ENCODE measurements at regions not wholly inside any gene's neighbourhood (a gene's known extent, or its start where the extent isn't known, plus 50 kb on each side); places are given as distances from the start of the nearest gene placed in this dataset.

DNA sequence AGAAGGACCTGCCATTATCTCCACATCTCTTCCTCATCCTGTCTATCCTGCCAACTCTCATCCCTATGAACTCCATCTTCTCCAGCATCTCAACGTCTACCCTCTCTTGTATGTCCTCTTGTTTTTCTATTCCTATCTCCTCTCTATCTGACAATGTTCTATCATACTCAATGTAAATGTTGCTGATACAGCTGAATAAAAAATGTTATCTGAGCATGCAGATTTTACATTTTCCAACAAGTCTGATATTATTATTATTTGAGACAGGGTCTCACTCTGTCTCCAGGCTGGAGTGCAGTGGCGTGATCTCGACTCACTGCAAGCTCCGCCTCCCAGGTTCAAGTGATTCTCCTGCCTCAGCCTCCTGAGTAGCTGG lies 56.0 kb upstream of the RAI14 start:
- H3K4me1 ChIP-seq, result peaks cover 0 to 18% (median 6%) of the 10 kb centered on the region in 9 donors
- 96% methylated on average over 4 of the region's 4 CpGs for WGBS, 2 donors
- H3K27ac ChIP-seq, result no peak overlapping the region
- intact Hi-C loops (cut with DNase I), result no loop called here
- no peak overlapping the region for H3K4me3 ChIP-seq
- TF ChIP-seq, protein P1, sequence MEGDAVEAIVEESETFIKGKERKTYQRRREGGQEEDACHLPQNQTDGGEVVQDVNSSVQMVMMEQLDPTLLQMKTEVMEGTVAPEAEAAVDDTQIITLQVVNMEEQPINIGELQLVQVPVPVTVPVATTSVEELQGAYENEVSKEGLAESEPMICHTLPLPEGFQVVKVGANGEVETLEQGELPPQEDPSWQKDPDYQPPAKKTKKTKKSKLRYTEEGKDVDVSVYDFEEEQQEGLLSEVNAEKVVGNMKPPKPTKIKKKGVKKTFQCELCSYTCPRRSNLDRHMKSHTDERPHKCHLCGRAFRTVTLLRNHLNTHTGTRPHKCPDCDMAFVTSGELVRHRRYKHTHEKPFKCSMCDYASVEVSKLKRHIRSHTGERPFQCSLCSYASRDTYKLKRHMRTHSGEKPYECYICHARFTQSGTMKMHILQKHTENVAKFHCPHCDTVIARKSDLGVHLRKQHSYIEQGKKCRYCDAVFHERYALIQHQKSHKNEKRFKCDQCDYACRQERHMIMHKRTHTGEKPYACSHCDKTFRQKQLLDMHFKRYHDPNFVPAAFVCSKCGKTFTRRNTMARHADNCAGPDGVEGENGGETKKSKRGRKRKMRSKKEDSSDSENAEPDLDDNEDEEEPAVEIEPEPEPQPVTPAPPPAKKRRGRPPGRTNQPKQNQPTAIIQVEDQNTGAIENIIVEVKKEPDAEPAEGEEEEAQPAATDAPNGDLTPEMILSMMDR (IDR thresholded peaks at IDR 0.05), result no peak
- no peaks in the 10 kb centered on the region for H3K36me3 ChIP-seq
- no peak for ATAC-seq
- no peak for DNase-seq
- H3K27me3 ChIP-seq, result no peaks in the 10 kb centered on the region
- H3K9me3 ChIP-seq, result no peaks in the 10 kb centered on the region

- Histone ChIP-seq H3K27ac (no peak overlapping the region), H3K27me3 (no peaks in the 10 kb centered on the region), H3K4me3 (no peak overlapping the region), H3K9me3 (no peaks in the 10 kb centered on the region), H3K36me3 (no peaks in the 10 kb centered on the region), H3K4me1 (peaks cover 0 to 8% (median 1%) of the 10 kb centered on the region in 9 donors)
- TF ChIP-seq, protein P1 (IDR thresholded peaks at IDR 0.05), result no peak
- WGBS, 2 donors, result 99 to 100% methylated on average over 2 of the region's 2 CpGs
- intact Hi-C loops (cut with DNase I), result no loop called here
- DNase-seq (no peak), ATAC-seq (no peak)
These were observed 52.8 kb upstream of the RAI14 start for GRCh38 chr5:34603378-34603777.

- TF ChIP-seq, protein P1 (IDR thresholded peaks at IDR 0.05), result no peak
- DNase-seq (no peak), ATAC-seq (no peak)
- H3K4me1 ChIP-seq, result peaks cover 0 to 13% (median 7%) of the 10 kb centered on the region in 9 donors
- intact Hi-C loops (cut with DNase I), result no loop called here
- no peak overlapping the region for H3K27ac ChIP-seq
- H3K27me3 ChIP-seq, result no peaks in the 10 kb centered on the region
- no peak overlapping the region for H3K4me3 ChIP-seq
- no peaks in the 10 kb centered on the region for H3K9me3 ChIP-seq
- H3K36me3 ChIP-seq, result no peaks in the 10 kb centered on the region
- WGBS, 2 donors, result 57 to 76% methylated on average over 1 of the region's 1 CpG
These were observed 51.9 kb upstream of the RAI14 start for GRCh38 chr5:34604119-34604675.

GRCh38 chr5:34606101-34606500 lies 50.0 kb upstream of the RAI14 start:
- TF ChIP-seq, protein P1 (IDR thresholded peaks at IDR 0.05), result no peak
- 81 to 91% methylated on average over 4 of the region's 4 CpGs for WGBS, 2 donors
- ATAC-seq (no peak), DNase-seq (no peak)
- H3K27me3 ChIP-seq, result no peaks in the 10 kb centered on the region
- peaks cover 0 to 29% (median 7%) of the 10 kb centered on the region in 9 donors for H3K4me1 ChIP-seq
- H3K9me3 ChIP-seq, result no peaks in the 10 kb centered on the region
- H3K27ac ChIP-seq, result no peak overlapping the region
- intact Hi-C loops (cut with DNase I), result no loop called here
- no peaks in the 10 kb centered on the region for H3K36me3 ChIP-seq
- H3K4me3 ChIP-seq, result no peak overlapping the region

Measured in heart right ventricle (tissue), 16 donors.